ENCODE measurements at regions not wholly inside any gene's neighbourhood (a gene's known extent, or its start where the extent isn't known, plus 50 kb on each side); places are given as distances from the start of the nearest gene placed in this dataset.

GRCh38 chr6:166005401-166005943 lies 162.2 kb downstream of the TBXT start (continued):
- TF ChIP-seq TRIM28 (IDR thresholded peaks at IDR 0.05; ENCODE audit: borderline replicate concordance, low read length) (no peak), KLF16 (tag by site-specific recombination; IDR thresholded peaks at IDR 0.05) (0 out of 2 replicates have a peak, but pooled peaks have one; percentile 10), ZIC2 (tag by site-specific recombination; IDR thresholded peaks at IDR 0.05) (peak; percentile 71), WT1 (tag by site-specific recombination; IDR thresholded peaks at IDR 0.05) (peak; percentile 75), GLIS1 (tag by site-specific recombination; IDR thresholded peaks at IDR 0.05) (peak; percentile 29; the same call in 1 of the 2 replicates), GLIS2 (tag by site-specific recombination; IDR thresholded peaks at IDR 0.05) (peak; percentile 88), ZBTB1 (tag by site-specific recombination; IDR thresholded peaks at IDR 0.05) (no peak), ZNF335 (tag by site-specific recombination; conservative IDR thresholded peaks at IDR 0.05) (peak; percentile 70)

- POLR2A ChIA-PET, result no interaction called here
- H3K36me3 ChIP-seq (ENCODE audit: control insufficient read depth in 2 of 2, insufficient read depth in 1 of 2, low read length in 2 of 2), result no peaks in the 10 kb centered on the region
- H3K9me3 ChIP-seq (ENCODE audit: control insufficient read depth, insufficient read depth, low read depth, low read length), result no peaks in the 10 kb centered on the region
- CTCF ChIA-PET, result no interaction called here
- H3K4me3 ChIP-seq (ENCODE audit: low read depth, low read length), result no peak overlapping the region
- TF ChIP-seq ZNF202 (tag by site-specific recombination; IDR thresholded peaks at IDR 0.05; ENCODE audit: borderline replicate concordance) (peak; percentile 13; the same call in 1 of the 2 replicates), ZNF513 (tag by site-specific recombination; IDR thresholded peaks at IDR 0.05) (no peak)
- H3K4me1 ChIP-seq (ENCODE audit: control insufficient read depth, insufficient read depth, low read length), result peaks cover 13% of the 10 kb centered on the region
- H3K27ac ChIP-seq (ENCODE audit: extremely low read depth, low read depth, low read length), result no peak overlapping the region
Measured at GRCh38 chr6:166004876-166005275, 162.8 kb downstream of the TBXT start.

- ChIA-PET POLR2A (interaction anchor here (0.6 kb wide), 1 partner anchor 31 kb away, joined by 4 read pairs; no protein-coding TSS in a partner anchor), CTCF (no interaction called here)
- Histone ChIP-seq H3K27ac (ENCODE audit: extremely low read depth, low read depth, low read length) (no peak overlapping the region), H3K9me3 (ENCODE audit: control insufficient read depth, insufficient read depth, low read depth, low read length) (no peaks in the 10 kb centered on the region), H3K36me3 (ENCODE audit: control insufficient read depth in 2 of 2, insufficient read depth in 1 of 2, low read length in 2 of 2) (no peaks in the 10 kb centered on the region), H3K4me3 (ENCODE audit: low read depth, low read length) (no peak overlapping the region), H3K4me1 (ENCODE audit: control insufficient read depth, insufficient read depth, low read length) (peaks cover 13% of the 10 kb centered on the region)
- TF ChIP-seq ZBTB6 (tag by site-specific recombination; IDR thresholded peaks at IDR 0.05) (no peak), ZNF148 (tag by site-specific recombination; IDR thresholded peaks at IDR 0.05; ENCODE audit: borderline replicate concordance) (no peak), ZNF704 (tag by site-specific recombination; IDR thresholded peaks at IDR 0.05) (no peak), ZNF830 (tag by site-specific recombination; IDR thresholded peaks at IDR 0.05; ENCODE audit: low read depth) (no peak), ZNF561 (tag by site-specific recombination; IDR thresholded peaks at IDR 0.05; ENCODE audit: borderline replicate concordance) (no peak), ZNF214 (tag by site-specific recombination; IDR thresholded peaks at IDR 0.05; ENCODE audit: borderline replicate concordance) (no peak), GLIS1 (tag by site-specific recombination; IDR thresholded peaks at IDR 0.05) (no peak), ZNF37A (tag by site-specific recombination; IDR thresholded peaks at IDR 0.05) (no peak), ZNF585B (tag by site-specific recombination; IDR thresholded peaks at IDR 0.05) (no peak), ZNF324 (tag by site-specific recombination; IDR thresholded peaks at IDR 0.05) (no peak), ZNF510 (tag by site-specific recombination; IDR thresholded peaks at IDR 0.05; ENCODE audit: insufficient replicate concordance) (no peak), ZSCAN4 (tag by site-specific recombination; IDR thresholded peaks at IDR 0.05) (no peak), ZNF600 (tag by site-specific recombination; IDR thresholded peaks at IDR 0.05) (no peak), ZNF211 (tag by site-specific recombination; IDR thresholded peaks at IDR 0.05; ENCODE audit: low read depth) (no peak), ZEB2 (tag by site-specific recombination; IDR thresholded peaks at IDR 0.05) (no peak)
Measured at GRCh38 chr6:166004471-166004870, 163.2 kb downstream of the TBXT start.

Data from HEK293 (cell line).